Progenitor cell of endocrine pancreas (in vitro differentiated cells): ENCODE measurements at regions not wholly inside any gene's neighbourhood (a gene's known extent, or its start where the extent isn't known, plus 50 kb on each side); places are given as distances from the start of the nearest gene placed in this dataset.

Experiments used
- DNase-seq: peaks from one replicate; pipeline ENCODE4 v3.0.0; 2021; ENCODE audit warnings: low spot score; ENCODE audit not compliant: unreplicated experiment
- H3K27ac Mint-ChIP-seq: 2 replicates; pipeline ENCODE4 v1.8.0; 2021; ENCODE audit warnings: mild to moderate bottlenecking, moderate library complexity, mixed read lengths
- H3K27me3 Mint-ChIP-seq: 2 replicates; pipeline ENCODE4 v1.8.0; 2021; ENCODE audit warnings: mixed read lengths
- H3K36me3 Mint-ChIP-seq: 2 replicates; pipeline ENCODE4 v1.8.0; 2022; ENCODE audit warnings: mixed read lengths; ENCODE audit not compliant: insufficient read depth
- H3K4me1 Mint-ChIP-seq: 2 replicates; pipeline ENCODE4 v1.8.0; 2021; ENCODE audit warnings: low read depth, mixed read lengths
- H3K4me3 Mint-ChIP-seq: 2 replicates; pipeline ENCODE4 v1.8.0; 2021; ENCODE audit warnings: low read depth, mild to moderate bottlenecking, moderate library complexity, mixed read lengths
- H3K9me3 Mint-ChIP-seq: 2 replicates; pipeline ENCODE4 v1.8.0; 2021; ENCODE audit warnings: low read depth, mixed read lengths
- TF ChIP-seq, protein P1 (sequence below): fragments of 200-600 bp; sonication (generic); IDR thresholded peaks from one replicate; pipeline ENCODE4 v1.5.0; 2021; ENCODE audit warnings: antibody characterized with exemption, mild to moderate bottlenecking; ENCODE audit not compliant: unreplicated experiment

DNA sequence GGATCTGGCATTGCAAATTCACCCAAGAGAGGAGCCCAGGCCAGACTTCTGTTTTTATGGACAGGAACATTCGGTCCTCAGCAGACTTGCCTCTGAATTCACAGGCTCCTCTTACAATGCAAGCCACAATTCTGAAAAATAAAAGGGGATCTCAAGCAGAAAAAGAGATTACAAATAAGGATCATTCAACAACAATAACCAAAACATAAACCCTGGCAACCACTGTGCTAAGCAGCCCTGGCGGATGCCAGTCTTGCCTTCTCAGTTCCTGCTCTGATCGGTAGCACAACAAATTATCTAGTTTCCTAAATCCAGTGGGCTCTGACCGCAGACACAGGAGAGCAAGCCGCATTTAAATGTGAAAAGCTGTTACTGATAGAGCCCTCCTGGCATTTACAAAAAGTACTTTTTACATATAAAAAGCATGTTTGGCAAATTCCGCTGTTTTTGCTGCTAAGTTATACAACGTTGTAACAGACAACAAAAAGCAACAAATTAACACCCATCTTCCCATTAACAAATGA lies 123.4 kb upstream of the FOXD3 start:
- Mint-ChIP-seq H3K36me3 (no peaks in the 10 kb centered on the region), H3K27me3 (peaks cover 33% of the 10 kb centered on the region), H3K9me3 (peaks cover 3% of the 10 kb centered on the region), H3K4me3 (no peak overlapping the region), H3K4me1 (peaks cover 10% of the 10 kb centered on the region), H3K27ac (no peak overlapping the region)
- no peak for DNase-seq
- TF ChIP-seq, protein P1, sequence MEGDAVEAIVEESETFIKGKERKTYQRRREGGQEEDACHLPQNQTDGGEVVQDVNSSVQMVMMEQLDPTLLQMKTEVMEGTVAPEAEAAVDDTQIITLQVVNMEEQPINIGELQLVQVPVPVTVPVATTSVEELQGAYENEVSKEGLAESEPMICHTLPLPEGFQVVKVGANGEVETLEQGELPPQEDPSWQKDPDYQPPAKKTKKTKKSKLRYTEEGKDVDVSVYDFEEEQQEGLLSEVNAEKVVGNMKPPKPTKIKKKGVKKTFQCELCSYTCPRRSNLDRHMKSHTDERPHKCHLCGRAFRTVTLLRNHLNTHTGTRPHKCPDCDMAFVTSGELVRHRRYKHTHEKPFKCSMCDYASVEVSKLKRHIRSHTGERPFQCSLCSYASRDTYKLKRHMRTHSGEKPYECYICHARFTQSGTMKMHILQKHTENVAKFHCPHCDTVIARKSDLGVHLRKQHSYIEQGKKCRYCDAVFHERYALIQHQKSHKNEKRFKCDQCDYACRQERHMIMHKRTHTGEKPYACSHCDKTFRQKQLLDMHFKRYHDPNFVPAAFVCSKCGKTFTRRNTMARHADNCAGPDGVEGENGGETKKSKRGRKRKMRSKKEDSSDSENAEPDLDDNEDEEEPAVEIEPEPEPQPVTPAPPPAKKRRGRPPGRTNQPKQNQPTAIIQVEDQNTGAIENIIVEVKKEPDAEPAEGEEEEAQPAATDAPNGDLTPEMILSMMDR = no peak

DNA sequence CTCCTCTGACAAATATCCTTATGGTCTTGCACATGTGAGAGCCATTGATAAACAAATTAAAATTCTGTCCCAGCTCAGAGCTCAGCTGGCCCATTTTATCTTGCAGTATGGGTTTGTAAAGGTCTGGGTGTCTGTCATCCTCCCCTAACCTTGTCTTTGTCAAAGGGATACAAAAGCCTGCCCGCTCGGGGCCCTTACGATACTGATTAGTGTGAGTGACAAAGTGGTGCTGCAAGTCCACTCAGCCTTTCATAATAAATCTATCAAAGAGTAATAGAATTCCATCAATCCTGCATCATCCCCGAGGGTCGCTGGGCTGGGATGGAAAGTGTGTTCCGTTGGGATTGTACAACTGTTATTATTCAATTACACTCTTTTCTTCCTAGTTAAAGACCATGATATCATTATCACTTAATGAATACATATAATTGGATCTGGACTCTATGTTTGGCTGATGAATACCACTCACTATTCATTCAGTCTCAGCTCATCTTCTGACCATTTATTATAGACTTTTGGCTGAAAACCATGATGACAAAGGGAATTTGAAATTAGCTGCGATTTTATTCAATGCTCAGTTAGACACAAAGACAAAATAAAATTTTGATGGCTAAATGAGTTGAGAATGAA lies 122.5 kb upstream of the FOXD3 start:
- peaks cover 3% of the 10 kb centered on the region for H3K9me3 Mint-ChIP-seq
- DNase-seq = no peak
- TF ChIP-seq, protein P1 = no peak
- no peak overlapping the region for H3K27ac Mint-ChIP-seq
- H3K27me3 Mint-ChIP-seq = peaks cover 33% of the 10 kb centered on the region
- H3K4me1 Mint-ChIP-seq = peaks cover 10% of the 10 kb centered on the region
- H3K36me3 Mint-ChIP-seq = no peaks in the 10 kb centered on the region
- H3K4me3 Mint-ChIP-seq = no peak overlapping the region

DNA sequence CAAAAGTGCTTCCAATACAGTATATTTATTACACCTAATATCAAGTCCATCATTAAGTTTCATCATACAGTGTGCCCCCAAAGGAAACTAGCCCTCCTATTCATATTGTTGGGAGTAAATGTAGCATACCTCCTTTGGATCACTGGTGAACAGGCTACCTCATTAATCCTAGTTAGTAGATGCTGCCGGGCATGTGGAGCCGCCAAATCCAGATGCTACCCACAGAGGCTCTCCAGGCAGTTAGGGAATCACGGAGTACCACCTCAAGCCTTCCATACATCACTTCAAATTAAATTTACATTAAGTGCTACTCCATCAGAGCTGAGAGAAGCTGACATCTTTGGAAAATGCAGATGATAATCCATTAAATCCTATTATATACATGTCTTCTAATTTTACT lies 121.7 kb upstream of the FOXD3 start:
- Mint-ChIP-seq H3K36me3 (no peaks in the 10 kb centered on the region), H3K4me1 (peaks cover 10% of the 10 kb centered on the region), H3K4me3 (no peak overlapping the region), H3K27ac (no peak overlapping the region), H3K27me3 (peaks cover 33% of the 10 kb centered on the region), H3K9me3 (peaks cover 4% of the 10 kb centered on the region)
- DNase-seq = no peak
- TF ChIP-seq, protein P1 = no peak

DNA sequence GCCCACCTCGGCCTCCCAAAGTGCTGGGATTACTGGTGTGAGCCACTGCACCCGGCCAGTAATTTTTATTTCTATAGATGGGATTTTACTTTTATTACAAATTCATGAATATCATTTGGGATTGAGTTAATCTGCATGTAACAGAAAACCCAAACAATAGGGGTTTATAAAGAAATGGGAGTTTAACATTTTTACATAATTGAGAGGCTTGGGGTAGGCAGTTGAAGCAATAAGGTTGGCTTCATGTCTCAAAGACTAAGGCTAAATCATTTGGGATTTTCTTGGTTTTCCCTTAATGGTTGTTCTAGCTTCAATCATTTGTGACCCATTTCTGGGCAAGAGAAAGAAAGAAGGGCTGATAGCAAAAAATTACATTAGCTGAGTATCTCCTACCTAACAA lies 118.7 kb upstream of the FOXD3 start:
- Mint-ChIP-seq H3K4me3 (no peak overlapping the region), H3K36me3 (no peaks in the 10 kb centered on the region), H3K9me3 (peaks cover 6% of the 10 kb centered on the region), H3K4me1 (peaks cover 6% of the 10 kb centered on the region), H3K27ac (no peak overlapping the region), H3K27me3 (peaks cover 24% of the 10 kb centered on the region)
- no peak for DNase-seq
- TF ChIP-seq, protein P1 = no peak

DNA sequence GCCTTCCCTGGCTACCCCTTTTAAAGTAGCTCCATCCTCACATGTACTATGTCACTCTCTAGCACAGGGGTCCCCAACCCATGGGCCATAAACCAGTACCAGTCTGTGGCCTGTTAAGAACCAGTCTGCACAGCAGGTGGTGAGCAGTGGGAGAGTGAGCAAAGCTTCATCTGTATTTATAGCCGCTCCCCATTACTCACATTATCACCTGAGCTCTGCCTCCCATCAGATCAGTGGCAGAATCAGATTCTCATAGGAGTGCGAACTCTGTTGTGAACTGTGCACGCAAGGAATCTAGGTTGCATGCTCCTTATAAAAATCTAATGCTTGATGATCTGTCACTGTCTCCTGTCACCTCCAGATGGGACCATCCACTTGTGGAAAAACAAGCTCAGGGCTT lies 116.6 kb upstream of the FOXD3 start:
- TF ChIP-seq, protein P1 = no peak
- H3K27ac Mint-ChIP-seq = no peak overlapping the region
- H3K27me3 Mint-ChIP-seq = peaks cover 7% of the 10 kb centered on the region
- DNase-seq = no peak
- H3K4me1 Mint-ChIP-seq = no peaks in the 10 kb centered on the region
- no peak overlapping the region for H3K4me3 Mint-ChIP-seq
- no peaks in the 10 kb centered on the region for H3K36me3 Mint-ChIP-seq
- peaks cover 6% of the 10 kb centered on the region for H3K9me3 Mint-ChIP-seq
